A549 (cell line): ENCODE measurements at regions not wholly inside any gene's neighbourhood (a gene's known extent, or its start where the extent isn't known, plus 50 kb on each side); places are given as distances from the start of the nearest gene placed in this dataset.

ENCODE experiments used
- CHD2 ChIP-seq: fragments of 150-350 bp; IDR thresholded peaks from 2 replicates; pipeline ENCODE4 v1.6.1; 2014; ENCODE audit warnings: low read length; ENCODE audit not compliant: partially characterized antibody
- CTCF ChIP-seq: fragments of >200 bp; sonication (Bioruptor Twin); formaldehyde crosslinking; IDR thresholded peaks from 3 replicates; pipeline ENCODE4 v1.5.1; 2016
- E2F6 ChIP-seq: IDR thresholded peaks from 2 replicates; pipeline ENCODE4 v1.6.1; 2012; ENCODE audit warnings: low read depth, borderline replicate concordance
- MAZ ChIP-seq: fragments of 150-350 bp; IDR thresholded peaks from 2 replicates; pipeline ENCODE4 v1.6.1; 2014; ENCODE audit warnings: antibody characterized with exemption, low read depth, low read length, borderline replicate concordance
- POLR2A ChIP-seq: IDR thresholded peaks from 2 replicates; pipeline ENCODE4 v1.6.1; 2012; ENCODE audit warnings: mild to moderate bottlenecking, low read length
- RAD21 ChIP-seq, 2 experiments: fragments of >200 bp in 1 of 2; sonication (Bioruptor Twin) in 1 of 2; formaldehyde crosslinking in 1 of 2; IDR thresholded peaks in 1 of 2; conservative IDR thresholded peaks in 1 of 2; 2 replicates in 1 of 2; 3 replicates in 1 of 2; pipeline ENCODE4 v1.6.1; 2012 to 2018; ENCODE audit warnings: inconsistent platforms in 1 of 2
- RARB ChIP-seq: fragments of 250-450 bp; sonication (Bioruptor Pico); IDR thresholded peaks from 2 replicates; pipeline ENCODE4 v1.8.0; 2021; ENCODE audit warnings: mild to moderate bottlenecking, moderate library complexity
- RNF2 ChIP-seq: fragments of 200-600 bp; sonication (generic); IDR thresholded peaks from 2 replicates; pipeline ENCODE4 v1.6.1; 2016; ENCODE audit warnings: low read depth, mild to moderate bottlenecking, antibody characterized with exemption, moderate library complexity, borderline replicate concordance
- SMC3 ChIP-seq: fragments of >200 bp; sonication (Bioruptor Twin); formaldehyde crosslinking; IDR thresholded peaks from 3 replicates; pipeline ENCODE4 v1.6.1; 2018; ENCODE audit warnings: inconsistent platforms
- SREBF2 ChIP-seq: fragments of 450-650 bp; IDR thresholded peaks from 2 replicates; pipeline ENCODE4 v1.6.1; 2014; ENCODE audit warnings: mild to moderate bottlenecking, moderate library complexity

- TF ChIP-seq CTCF (no peak), RNF2 (no peak), POLR2A (no peak), RARB (CRISPR knock-in tag) (no peak), E2F6 (no peak), CHD2 (no peak), MAZ (no peak), SMC3 (no peak), SREBF2 (no peak), RAD21 (conservative IDR thresholded peaks at IDR 0.05 in 1 of 2, IDR thresholded peaks at IDR 0.05 in 1 of 2) (no peak)
These were observed 246.7 kb downstream of the KLF6 start for GRCh38 chr10:3538291-3538655.
